Endothelial cell (in vitro differentiated cells): ENCODE measurements at regions not wholly inside any gene's neighbourhood (a gene's known extent, or its start where the extent isn't known, plus 50 kb on each side); places are given as distances from the start of the nearest gene placed in this dataset.

Source experiments
- DNase-seq: peaks from one replicate; pipeline ENCODE4 v3.0.0; 2021; ENCODE audit warnings: low spot score
- H3K27ac Mint-ChIP-seq: one replicate; pipeline ENCODE4 v1.8.0; 2021; ENCODE audit warnings: mixed read lengths, inconsistent platforms; ENCODE audit not compliant: unreplicated experiment
- H3K27me3 Mint-ChIP-seq: one replicate; pipeline ENCODE4 v1.8.0; 2021; ENCODE audit warnings: mild to moderate bottlenecking, moderate library complexity, mixed read lengths, inconsistent platforms; ENCODE audit not compliant: unreplicated experiment
- H3K36me3 Mint-ChIP-seq: one replicate; pipeline ENCODE4 v1.8.0; 2021; ENCODE audit warnings: mild to moderate bottlenecking, low read depth, mixed read lengths, inconsistent platforms; ENCODE audit not compliant: unreplicated experiment
- H3K4me1 Mint-ChIP-seq: one replicate; pipeline ENCODE4 v1.8.0; 2021; ENCODE audit warnings: mild to moderate bottlenecking, mixed read lengths, inconsistent platforms; ENCODE audit not compliant: unreplicated experiment
- H3K4me3 Mint-ChIP-seq: one replicate; pipeline ENCODE4 v1.8.0; 2021; ENCODE audit warnings: mild to moderate bottlenecking, mixed read lengths, inconsistent platforms; ENCODE audit not compliant: unreplicated experiment
- H3K9me3 Mint-ChIP-seq: one replicate; pipeline ENCODE4 v1.8.0; 2021; ENCODE audit warnings: mixed read lengths, inconsistent platforms; ENCODE audit not compliant: unreplicated experiment
- CTCF ChIP-seq: fragments of 200-600 bp; sonication (generic); IDR thresholded peaks from one replicate; pipeline ENCODE4 v1.5.0; 2021; ENCODE audit warnings: antibody characterized with exemption; ENCODE audit not compliant: unreplicated experiment

GRCh38 chr10:91035650-91036292 is 114.9 kb upstream of the ANKRD1 start:
- H3K9me3 Mint-ChIP-seq, result no peaks in the 10 kb centered on the region
- peaks cover 3% of the 10 kb centered on the region for H3K27me3 Mint-ChIP-seq
- TF ChIP-seq CTCF, result no peak
- H3K36me3 Mint-ChIP-seq, result no peaks in the 10 kb centered on the region
- no peak for DNase-seq
- no peak overlapping the region for H3K27ac Mint-ChIP-seq
- no peak overlapping the region for H3K4me3 Mint-ChIP-seq
- peaks cover 18% of the 10 kb centered on the region for H3K4me1 Mint-ChIP-seq

GRCh38 chr10:91036807-91037411 is 116.0 kb upstream of the ANKRD1 start:
- no peak overlapping the region for H3K4me3 Mint-ChIP-seq
- no peaks in the 10 kb centered on the region for H3K9me3 Mint-ChIP-seq
- peaks cover 3% of the 10 kb centered on the region for H3K27me3 Mint-ChIP-seq
- no peak for TF ChIP-seq CTCF
- peaks cover 21% of the 10 kb centered on the region for H3K4me1 Mint-ChIP-seq
- no peak overlapping the region for H3K27ac Mint-ChIP-seq
- no peak for DNase-seq
- no peaks in the 10 kb centered on the region for H3K36me3 Mint-ChIP-seq

- H3K27me3 Mint-ChIP-seq, result peaks cover 3% of the 10 kb centered on the region
- no peak overlapping the region for H3K27ac Mint-ChIP-seq
- H3K4me1 Mint-ChIP-seq, result peaks cover 13% of the 10 kb centered on the region
- TF ChIP-seq CTCF, result no peak
- DNase-seq, result no peak
- H3K9me3 Mint-ChIP-seq, result no peaks in the 10 kb centered on the region
- H3K4me3 Mint-ChIP-seq, result no peak overlapping the region
- no peaks in the 10 kb centered on the region for H3K36me3 Mint-ChIP-seq
Measured at GRCh38 chr10:91038971-91039370, 118.1 kb upstream of the ANKRD1 start.

- H3K4me3 Mint-ChIP-seq, result no peak overlapping the region
- TF ChIP-seq CTCF, result no peak
- H3K36me3 Mint-ChIP-seq, result no peaks in the 10 kb centered on the region
- H3K27ac Mint-ChIP-seq, result no peak overlapping the region
- DNase-seq, result no peak
- no peaks in the 10 kb centered on the region for H3K9me3 Mint-ChIP-seq
- H3K4me1 Mint-ChIP-seq, result peaks cover 3% of the 10 kb centered on the region
- no peaks in the 10 kb centered on the region for H3K27me3 Mint-ChIP-seq
Measured at GRCh38 chr10:91040343-91040742, 119.5 kb upstream of the ANKRD1 start.

DNA sequence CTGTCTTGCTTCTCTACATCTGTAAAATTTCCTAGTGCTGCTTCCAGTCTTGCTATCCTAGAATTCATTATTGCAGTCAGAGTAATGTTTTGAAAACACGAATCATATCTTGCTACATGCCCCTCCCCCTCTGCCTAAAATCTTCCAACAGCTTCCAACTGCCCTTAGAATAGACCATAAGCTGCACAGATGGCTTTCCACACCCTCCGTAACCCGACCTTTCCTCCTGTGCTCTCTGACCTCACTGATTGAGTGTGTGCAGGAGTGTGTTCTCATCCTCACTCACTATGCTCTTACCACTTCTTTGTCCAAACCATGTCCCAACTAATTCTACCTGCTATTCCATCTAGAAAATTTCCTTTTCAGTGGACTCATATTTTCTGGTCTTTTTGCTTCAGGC is 121.2 kb upstream of the ANKRD1 start:
- H3K27ac Mint-ChIP-seq, result no peak overlapping the region
- no peaks in the 10 kb centered on the region for H3K27me3 Mint-ChIP-seq
- no peaks in the 10 kb centered on the region for H3K9me3 Mint-ChIP-seq
- no peak for TF ChIP-seq CTCF
- H3K36me3 Mint-ChIP-seq, result no peaks in the 10 kb centered on the region
- H3K4me1 Mint-ChIP-seq, result peaks cover 7% of the 10 kb centered on the region
- H3K4me3 Mint-ChIP-seq, result no peak overlapping the region
- DNase-seq, result no peak
